Spinal cord (tissue), 9 donors: ENCODE measurements at regions not wholly inside any gene's neighbourhood (a gene's known extent, or its start where the extent isn't known, plus 50 kb on each side); places are given as distances from the start of the nearest gene placed in this dataset.
"Not testable (repeated sequence)": the region's sequence is repeated elsewhere in the genome, so short reads cannot be mapped to it uniquely, and the experiment has no call there.

Experiments used
- DNase-seq, 6 donors: peaks; one replicate each; pipeline versions ENCODE4 v3.0.0 to v3.0.0-alpha.2; 2013 to 2015; ENCODE audit warnings: low spot score in 6 of 6, low read depth in 4 of 6
- H3K27ac ChIP-seq: one replicate; pipeline ENCODE4 v1.5.1; 2013; ENCODE audit warnings: low read depth, low read length, control low read depth
- H3K27me3 ChIP-seq: one replicate; pipeline ENCODE4 v1.6.1; 2013; ENCODE audit warnings: low read length; ENCODE audit not compliant: control insufficient read depth, insufficient read depth
- H3K36me3 ChIP-seq: one replicate; pipeline ENCODE4 v1.6.1; 2013; ENCODE audit warnings: low read length; ENCODE audit not compliant: control insufficient read depth, insufficient read depth
- H3K4me1 ChIP-seq: one replicate; pipeline ENCODE4 v1.6.1; 2013; ENCODE audit warnings: low read length; ENCODE audit not compliant: control insufficient read depth, insufficient read depth
- H3K4me3 ChIP-seq: one replicate; pipeline ENCODE4 v1.5.1; 2013; ENCODE audit warnings: low read depth, low read length, control low read depth
- H3K9me3 ChIP-seq: one replicate; pipeline ENCODE4 v1.6.1; 2013; ENCODE audit warnings: low read length; ENCODE audit not compliant: control insufficient read depth, insufficient read depth
- WGBS: methylation state at CpG from one replicate; pipeline ENCODE4 v1.1.5; 2013; ENCODE audit warnings: missing lambda C conversion rate; ENCODE audit not compliant: insufficient coverage; 5-methylcytosine and 5-hydroxymethylcytosine counted together
- donor health status: healthy.

GRCh38 chr6:82467338-82467737 lies 103.7 kb downstream of the TPBG start:
- no peak overlapping the region for H3K27ac ChIP-seq
- H3K4me3 ChIP-seq: no peak overlapping the region
- H3K36me3 ChIP-seq: no peaks in the 10 kb centered on the region
- H3K9me3 ChIP-seq: peaks cover 9% of the 10 kb centered on the region
- H3K4me1 ChIP-seq: no peaks in the 10 kb centered on the region
- DNase-seq: no peak
- no peaks in the 10 kb centered on the region for H3K27me3 ChIP-seq

- not testable (repeated sequence) for H3K36me3 ChIP-seq, DNase-seq, H3K4me3 ChIP-seq, H3K9me3 ChIP-seq, H3K27me3 ChIP-seq, H3K4me1 ChIP-seq, H3K27ac ChIP-seq
- 86% methylated on average over 8 of the region's 8 CpGs for WGBS
These were observed 106.5 kb downstream of the TPBG start for GRCh38 chr6:82470123-82470522.

GRCh38 chr6:82475106-82475505 lies 111.5 kb downstream of the TPBG start:
- not testable (repeated sequence) for H3K4me3 ChIP-seq, H3K27ac ChIP-seq, H3K9me3 ChIP-seq, H3K36me3 ChIP-seq, H3K4me1 ChIP-seq, DNase-seq, H3K27me3 ChIP-seq
- WGBS: no CpG with 5 or more reads among the region's 5 CpGs

- H3K27ac ChIP-seq: no peak overlapping the region
- H3K27me3 ChIP-seq: no peaks in the 10 kb centered on the region
- DNase-seq: no peak
- no peak overlapping the region for H3K4me3 ChIP-seq
- peaks cover 12% of the 10 kb centered on the region for H3K9me3 ChIP-seq
- 100% methylated on average over 1 of the region's 3 CpGs for WGBS
- no peaks in the 10 kb centered on the region for H3K36me3 ChIP-seq
- no peaks in the 10 kb centered on the region for H3K4me1 ChIP-seq
These were observed 120.4 kb downstream of the TPBG start for GRCh38 chr6:82484001-82484400.

GRCh38 chr6:82484737-82485626 lies 121.4 kb downstream of the TPBG start:
- Histone ChIP-seq H3K9me3 (peaks cover 14% of the 10 kb centered on the region), H3K36me3 (no peaks in the 10 kb centered on the region), H3K4me1 (no peaks in the 10 kb centered on the region), H3K27me3 (no peaks in the 10 kb centered on the region), H3K27ac (no peak overlapping the region), H3K4me3 (no peak overlapping the region)
- 75% methylated on average over 7 of the region's 9 CpGs for WGBS
- DNase-seq: no peak

GRCh38 chr6:82487895-82488294 lies 124.3 kb downstream of the TPBG start:
- Histone ChIP-seq H3K36me3 (no peaks in the 10 kb centered on the region), H3K4me1 (no peaks in the 10 kb centered on the region), H3K9me3 (peaks cover 14% of the 10 kb centered on the region), H3K27ac (no peak overlapping the region), H3K4me3 (no peak overlapping the region), H3K27me3 (no peaks in the 10 kb centered on the region)
- 93% methylated on average over 2 of the region's 2 CpGs for WGBS
- DNase-seq: no peak

- H3K4me3 ChIP-seq: no peak overlapping the region
- WGBS: no CpG with 5 or more reads among the region's 1 CpG
- no peak for DNase-seq
- H3K4me1 ChIP-seq: no peaks in the 10 kb centered on the region
- H3K36me3 ChIP-seq: no peaks in the 10 kb centered on the region
- no peak overlapping the region for H3K27ac ChIP-seq
- H3K9me3 ChIP-seq: peaks cover 14% of the 10 kb centered on the region
- H3K27me3 ChIP-seq: no peaks in the 10 kb centered on the region
These were observed 124.8 kb downstream of the TPBG start for GRCh38 chr6:82488403-82488802.

- WGBS: no CpG with 5 or more reads among the region's 2 CpGs
- DNase-seq: peak in 1 of 6 donors; percentile 3
- H3K27ac ChIP-seq: no peak overlapping the region
- H3K36me3 ChIP-seq: no peaks in the 10 kb centered on the region
- peaks cover 4% of the 10 kb centered on the region for H3K9me3 ChIP-seq
- H3K4me1 ChIP-seq: no peaks in the 10 kb centered on the region
- no peak overlapping the region for H3K4me3 ChIP-seq
- no peaks in the 10 kb centered on the region for H3K27me3 ChIP-seq
These were observed 128.5 kb downstream of the TPBG start for GRCh38 chr6:82492134-82492533.

- H3K27me3 ChIP-seq: no peaks in the 10 kb centered on the region
- no peaks in the 10 kb centered on the region for H3K4me1 ChIP-seq
- no peaks in the 10 kb centered on the region for H3K36me3 ChIP-seq
- H3K4me3 ChIP-seq: no peak overlapping the region
- WGBS: no CpG with 5 or more reads among the region's 1 CpG
- H3K9me3 ChIP-seq: peaks cover 3% of the 10 kb centered on the region
- DNase-seq: peak in 2 of 6 donors; percentile 15 to 74
- no peak overlapping the region for H3K27ac ChIP-seq
These were observed 129.8 kb downstream of the TPBG start for GRCh38 chr6:82493467-82493866.

GRCh38 chr6:82494367-82494766 lies 130.8 kb downstream of the TPBG start:
- peak in 2 of 6 donors; percentile 26 to 51 for DNase-seq
- H3K36me3 ChIP-seq: no peaks in the 10 kb centered on the region
- no peak overlapping the region for H3K4me3 ChIP-seq
- H3K4me1 ChIP-seq: no peaks in the 10 kb centered on the region
- no peak overlapping the region for H3K27ac ChIP-seq
- no peaks in the 10 kb centered on the region for H3K27me3 ChIP-seq
- H3K9me3 ChIP-seq: no peaks in the 10 kb centered on the region
